ENCODE measurements at regions not wholly inside any gene's neighbourhood (a gene's known extent, or its start where the extent isn't known, plus 50 kb on each side); places are given as distances from the start of the nearest gene placed in this dataset.

DNA sequence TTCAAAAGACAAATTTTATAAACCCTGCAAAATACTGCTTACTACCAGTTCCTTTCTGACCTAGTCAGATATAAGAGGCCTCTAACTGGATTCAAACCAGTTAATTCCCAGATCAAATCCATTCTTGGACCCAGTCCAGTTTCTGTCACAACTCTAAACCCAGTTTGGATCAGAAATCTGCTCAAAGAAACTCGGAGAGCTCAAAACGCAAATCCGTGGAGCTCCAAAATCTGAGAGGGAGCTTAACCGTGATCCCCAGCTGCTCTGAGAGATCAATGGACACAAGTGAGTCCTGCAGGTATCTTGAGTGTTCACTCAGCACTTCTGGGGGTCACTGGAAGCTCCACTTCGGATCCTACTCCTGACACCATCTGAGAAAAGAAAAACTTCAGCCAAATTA lies 348.1 kb upstream of the PTGER4 start:
- no peak for FAIRE-seq
- H3K27ac ChIP-seq (ENCODE audit: low read depth in 2 of 2, low read length in 2 of 2) = no peak overlapping the region
- H3K27me3 ChIP-seq (ENCODE audit: control insufficient read depth, insufficient read depth, low read length) = no peaks in the 10 kb centered on the region
- no peak for DNase-seq
- TF ChIP-seq, protein P1, sequence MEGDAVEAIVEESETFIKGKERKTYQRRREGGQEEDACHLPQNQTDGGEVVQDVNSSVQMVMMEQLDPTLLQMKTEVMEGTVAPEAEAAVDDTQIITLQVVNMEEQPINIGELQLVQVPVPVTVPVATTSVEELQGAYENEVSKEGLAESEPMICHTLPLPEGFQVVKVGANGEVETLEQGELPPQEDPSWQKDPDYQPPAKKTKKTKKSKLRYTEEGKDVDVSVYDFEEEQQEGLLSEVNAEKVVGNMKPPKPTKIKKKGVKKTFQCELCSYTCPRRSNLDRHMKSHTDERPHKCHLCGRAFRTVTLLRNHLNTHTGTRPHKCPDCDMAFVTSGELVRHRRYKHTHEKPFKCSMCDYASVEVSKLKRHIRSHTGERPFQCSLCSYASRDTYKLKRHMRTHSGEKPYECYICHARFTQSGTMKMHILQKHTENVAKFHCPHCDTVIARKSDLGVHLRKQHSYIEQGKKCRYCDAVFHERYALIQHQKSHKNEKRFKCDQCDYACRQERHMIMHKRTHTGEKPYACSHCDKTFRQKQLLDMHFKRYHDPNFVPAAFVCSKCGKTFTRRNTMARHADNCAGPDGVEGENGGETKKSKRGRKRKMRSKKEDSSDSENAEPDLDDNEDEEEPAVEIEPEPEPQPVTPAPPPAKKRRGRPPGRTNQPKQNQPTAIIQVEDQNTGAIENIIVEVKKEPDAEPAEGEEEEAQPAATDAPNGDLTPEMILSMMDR (IDR thresholded peaks at IDR 0.05; ENCODE audit: borderline replicate concordance, extremely low read depth, insufficient read depth) = no peak
- H3K4me3 ChIP-seq (ENCODE audit: low read length in 3 of 3) = no peak overlapping the region
- H3K9ac ChIP-seq (ENCODE audit: low read length in 3 of 3) = no peak overlapping the region
- intact Hi-C loops (cut with DNase I) = no loop called here
- no peaks in the 10 kb centered on the region for H3K36me3 ChIP-seq (ENCODE audit: control insufficient read depth in 2 of 3, insufficient read depth in 3 of 3, low read length in 3 of 3)
- H3K4me1 ChIP-seq (ENCODE audit: control insufficient read depth in 2 of 3, insufficient read depth in 2 of 3, low read depth in 1 of 3, low read length in 3 of 3) = peaks cover 0 to 5% (median 0%) of the 10 kb centered on the region in 3 donors
- H3K9me3 ChIP-seq (ENCODE audit: control insufficient read depth in 2 of 3, insufficient read depth in 1 of 3, low read length in 3 of 3) = no peaks in the 10 kb centered on the region

DNA sequence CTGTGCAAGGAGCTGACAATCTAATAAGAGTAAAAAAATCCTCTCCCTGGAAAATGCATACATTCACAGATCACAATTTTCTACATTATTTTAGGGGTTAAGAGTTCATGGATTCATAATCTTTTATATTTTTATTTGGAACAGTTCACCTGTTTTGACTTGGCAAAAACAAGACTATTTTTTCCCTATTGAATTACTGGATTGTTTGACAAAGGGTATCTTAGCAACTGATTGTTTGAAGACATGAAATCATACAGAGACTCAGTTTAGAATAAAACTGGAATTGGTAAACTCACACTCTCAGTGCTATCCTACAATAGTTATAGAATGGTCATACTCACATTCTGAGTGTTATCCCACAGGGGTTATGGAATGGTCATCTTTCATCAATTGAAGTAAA lies 358.2 kb upstream of the PTGER4 start:
- DNase-seq (no peak), FAIRE-seq (no peak)
- intact Hi-C loops (cut with DNase I) = no loop called here
- no peaks in the 10 kb centered on the region for H3K27me3 ChIP-seq (ENCODE audit: control insufficient read depth, insufficient read depth, low read length)
- no peaks in the 10 kb centered on the region for H3K36me3 ChIP-seq (ENCODE audit: control insufficient read depth in 2 of 3, insufficient read depth in 3 of 3, low read length in 3 of 3)
- H3K9me3 ChIP-seq (ENCODE audit: control insufficient read depth in 2 of 3, insufficient read depth in 1 of 3, low read length in 3 of 3) = no peaks in the 10 kb centered on the region
- no peak overlapping the region for H3K27ac ChIP-seq (ENCODE audit: low read depth in 2 of 2, low read length in 2 of 2)
- H3K4me1 ChIP-seq (ENCODE audit: control insufficient read depth in 2 of 3, insufficient read depth in 2 of 3, low read depth in 1 of 3, low read length in 3 of 3) = no peaks in the 10 kb centered on the region
- no peak overlapping the region for H3K4me3 ChIP-seq (ENCODE audit: low read length in 3 of 3)
- H3K9ac ChIP-seq (ENCODE audit: low read length in 3 of 3) = no peak overlapping the region
- TF ChIP-seq, protein P1 (IDR thresholded peaks at IDR 0.05; ENCODE audit: borderline replicate concordance, extremely low read depth, insufficient read depth) = no peak

DNA sequence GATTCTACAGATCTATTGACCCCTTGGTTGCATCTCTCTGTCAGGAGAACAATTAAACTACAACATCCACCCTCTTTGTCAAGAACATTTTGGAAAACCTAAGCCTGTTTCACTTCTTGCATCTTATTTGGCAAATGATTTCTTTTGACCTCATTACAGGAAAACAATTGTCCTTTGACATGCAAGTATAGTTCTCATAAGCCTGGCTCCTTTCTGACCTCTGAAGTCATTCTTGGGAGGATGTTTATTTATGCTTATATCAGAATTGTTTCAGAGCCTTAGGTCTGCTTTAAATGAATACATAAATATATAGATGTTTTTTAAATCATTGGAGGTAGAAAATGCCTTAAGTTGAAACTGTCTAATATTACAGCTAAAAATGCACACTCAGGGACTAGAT lies 361.3 kb upstream of the PTGER4 start:
- no peak overlapping the region for H3K4me3 ChIP-seq (ENCODE audit: low read length in 3 of 3)
- FAIRE-seq (no peak), DNase-seq (no peak)
- H3K27ac ChIP-seq (ENCODE audit: low read depth in 2 of 2, low read length in 2 of 2) = no peak overlapping the region
- H3K27me3 ChIP-seq (ENCODE audit: control insufficient read depth, insufficient read depth, low read length) = no peaks in the 10 kb centered on the region
- H3K4me1 ChIP-seq (ENCODE audit: control insufficient read depth in 2 of 3, insufficient read depth in 2 of 3, low read depth in 1 of 3, low read length in 3 of 3) = no peaks in the 10 kb centered on the region
- intact Hi-C loops (cut with DNase I) = no loop called here
- H3K9ac ChIP-seq (ENCODE audit: low read length in 3 of 3) = no peak overlapping the region
- no peaks in the 10 kb centered on the region for H3K36me3 ChIP-seq (ENCODE audit: control insufficient read depth in 2 of 3, insufficient read depth in 3 of 3, low read length in 3 of 3)
- TF ChIP-seq, protein P1 (IDR thresholded peaks at IDR 0.05; ENCODE audit: borderline replicate concordance, extremely low read depth, insufficient read depth) = no peak
- H3K9me3 ChIP-seq (ENCODE audit: control insufficient read depth in 2 of 3, insufficient read depth in 1 of 3, low read length in 3 of 3) = no peaks in the 10 kb centered on the region

DNA sequence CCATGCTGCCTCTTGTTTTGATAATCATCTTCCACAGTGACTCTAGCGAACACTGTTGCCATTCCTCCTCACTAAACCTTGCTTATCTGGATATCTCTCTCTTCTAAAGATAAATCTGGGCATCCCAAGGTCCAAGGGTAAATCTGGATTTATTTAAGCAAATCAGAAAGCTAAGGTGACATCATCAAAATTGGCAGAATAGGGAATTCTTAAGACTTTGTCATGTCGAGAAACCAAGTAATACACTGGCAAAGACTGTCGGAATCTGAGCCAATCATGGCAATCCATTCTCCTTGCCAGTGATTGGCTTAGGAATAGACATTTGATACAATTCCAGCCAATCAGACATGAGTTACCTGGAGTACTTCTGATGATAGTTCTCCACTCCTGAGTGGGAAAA lies 362.7 kb upstream of the PTGER4 start:
- TF ChIP-seq, protein P1 (IDR thresholded peaks at IDR 0.05; ENCODE audit: borderline replicate concordance, extremely low read depth, insufficient read depth) = no peak
- no peaks in the 10 kb centered on the region for H3K4me1 ChIP-seq (ENCODE audit: control insufficient read depth in 2 of 3, insufficient read depth in 2 of 3, low read depth in 1 of 3, low read length in 3 of 3)
- DNase-seq (no peak), FAIRE-seq (no peak)
- no peak overlapping the region for H3K9ac ChIP-seq (ENCODE audit: low read length in 3 of 3)
- H3K9me3 ChIP-seq (ENCODE audit: control insufficient read depth in 2 of 3, insufficient read depth in 1 of 3, low read length in 3 of 3) = no peaks in the 10 kb centered on the region
- H3K27me3 ChIP-seq (ENCODE audit: control insufficient read depth, insufficient read depth, low read length) = no peaks in the 10 kb centered on the region
- no peak overlapping the region for H3K4me3 ChIP-seq (ENCODE audit: low read length in 3 of 3)
- intact Hi-C loops (cut with DNase I) = no loop called here
- no peaks in the 10 kb centered on the region for H3K36me3 ChIP-seq (ENCODE audit: control insufficient read depth in 2 of 3, insufficient read depth in 3 of 3, low read length in 3 of 3)
- no peak overlapping the region for H3K27ac ChIP-seq (ENCODE audit: low read depth in 2 of 2, low read length in 2 of 2)
